Coronary artery (tissue), 2 donors: ENCODE measurements at regions not wholly inside any gene's neighbourhood (a gene's known extent, or its start where the extent isn't known, plus 50 kb on each side); places are given as distances from the start of the nearest gene placed in this dataset.

ENCODE experiments used
- DNase-seq: peaks from one replicate; pipeline ENCODE4 v3.0.0-alpha.2; 2017; ENCODE audit warnings: low spot score
- H3K27ac ChIP-seq, 2 donors: fragments of 200-600 bp; sonication (generic); one replicate each; pipeline ENCODE4 v1.5.1; 2016 to 2019
- H3K4me3 ChIP-seq: fragments of 200-600 bp; sonication (generic); 2 replicates; pipeline ENCODE4 v1.5.1; 2016; ENCODE audit warnings: mild to moderate bottlenecking, moderate library complexity
- CTCF ChIP-seq: fragments of 200-600 bp; sonication (generic); IDR thresholded peaks from one replicate; pipeline ENCODE4 v1.5.1; 2019; ENCODE audit warnings: antibody characterized with exemption

GRCh38 chr17:79192503-79193351, 118.1 kb downstream of the ENGASE start:
- no peak for TF ChIP-seq CTCF
- H3K4me3 ChIP-seq: no peak overlapping the region
- DNase-seq: no peak
- no peak overlapping the region for H3K27ac ChIP-seq

- Histone ChIP-seq H3K27ac (no peak overlapping the region), H3K4me3 (no peak overlapping the region)
- DNase-seq: no peak
- TF ChIP-seq CTCF: no peak
These were observed 116.8 kb downstream of the ENGASE start for GRCh38 chr17:79191270-79191934.

GRCh38 chr17:79189305-79189704, 114.7 kb downstream of the ENGASE start:
- H3K27ac ChIP-seq: no peak overlapping the region
- TF ChIP-seq CTCF: no peak
- DNase-seq: no peak
- H3K4me3 ChIP-seq: no peak overlapping the region

GRCh38 chr17:79188685-79189084, 114.1 kb downstream of the ENGASE start:
- no peak for TF ChIP-seq CTCF
- Histone ChIP-seq H3K4me3 (no peak overlapping the region), H3K27ac (no peak overlapping the region)
- no peak for DNase-seq

GRCh38 chr17:79188048-79188447, 113.4 kb downstream of the ENGASE start:
- no peak for DNase-seq
- no peak overlapping the region for H3K27ac ChIP-seq
- no peak for TF ChIP-seq CTCF
- no peak overlapping the region for H3K4me3 ChIP-seq

GRCh38 chr17:79187186-79187585, 112.6 kb downstream of the ENGASE start:
- DNase-seq: no peak
- TF ChIP-seq CTCF: no peak

GRCh38 chr17:79186406-79186805, 111.8 kb downstream of the ENGASE start:
- no peak for TF ChIP-seq CTCF
- no peak for DNase-seq

More at GRCh38 chr17:79187186-79187585, 112.6 kb downstream of the ENGASE start:
- Histone ChIP-seq H3K4me3 (no peak overlapping the region), H3K27ac (no peak overlapping the region)

More at GRCh38 chr17:79186406-79186805, 111.8 kb downstream of the ENGASE start:
- no peak overlapping the region for H3K4me3 ChIP-seq
- H3K27ac ChIP-seq: no peak overlapping the region
